ENCODE measurements at regions not wholly inside any gene's neighbourhood (a gene's known extent, or its start where the extent isn't known, plus 50 kb on each side); places are given as distances from the start of the nearest gene placed in this dataset.

DNA sequence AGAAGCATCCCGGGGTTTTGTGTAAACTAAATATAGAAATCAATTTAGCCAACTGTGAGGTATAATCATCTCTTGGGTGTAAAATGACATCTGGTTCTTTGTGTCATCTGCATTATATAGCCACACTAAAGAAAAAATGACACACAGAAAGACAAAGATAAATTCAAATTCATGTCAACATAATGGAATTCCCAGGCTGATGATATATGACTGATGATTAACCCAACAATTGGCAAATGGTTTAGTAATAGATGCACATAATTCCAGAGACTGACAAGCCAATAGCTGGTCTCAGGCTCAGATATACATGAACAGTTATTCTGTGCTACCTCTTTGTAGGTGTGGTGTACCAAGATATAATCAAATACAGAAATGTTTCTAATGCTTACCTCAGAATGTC, 375.4 kb upstream of the PITX2 start:
- TF ChIP-seq CTCF (IDR thresholded peaks at IDR 0.05) (no peak), POLR2A (IDR thresholded peaks at IDR 0.05) (no peak)
